Tibial nerve (tissue), 4 donors: ENCODE measurements at regions not wholly inside any gene's neighbourhood (a gene's known extent, or its start where the extent isn't known, plus 50 kb on each side); places are given as distances from the start of the nearest gene placed in this dataset.

Source experiments
- DNase-seq, 2 donors: peaks; one replicate each; pipeline ENCODE4 v3.0.0-alpha.2; 2019; ENCODE audit warnings: low spot score in 2 of 2
- H3K27ac ChIP-seq, 4 donors: fragments of 200-600 bp; sonication (generic) in 3 of 4; one replicate each; pipeline ENCODE4 v1.5.1; 2017 to 2019; ENCODE audit warnings: mild to moderate bottlenecking in 1 of 4
- H3K27me3 ChIP-seq, 2 donors: fragments of 200-600 bp; sonication (generic) in 1 of 2; one replicate each; pipeline versions ENCODE4 v1.5.1 to v1.6.0; 2017 to 2019
- H3K36me3 ChIP-seq, 3 donors: fragments of 200-600 bp; sonication (generic); one replicate each; pipeline ENCODE4 v1.5.1; 2018 to 2019
- H3K4me1 ChIP-seq, 4 donors: fragments of 200-600 bp; sonication (generic) in 3 of 4; one replicate each; pipeline ENCODE4 v1.5.1; 2017 to 2019
- H3K4me3 ChIP-seq, 4 donors: fragments of 200-600 bp; sonication (generic) in 3 of 4; one replicate each; pipeline ENCODE4 v1.5.1; 2017 to 2019; ENCODE audit warnings: mild to moderate bottlenecking in 1 of 4, moderate library complexity in 1 of 4
- H3K9me3 ChIP-seq, 4 donors: fragments of 200-600 bp; sonication (generic) in 3 of 4; one replicate each; pipeline ENCODE4 v1.5.1; 2017 to 2019
- CTCF ChIP-seq, 5 experiments: fragments of 200-600 bp in 3 of 5; fragments of 450-650 bp in 2 of 5; sonication (generic) in 3 of 5; IDR thresholded peaks; one replicate each; pipeline ENCODE4 v1.5.1; 2016 to 2019; ENCODE audit warnings: antibody characterized with exemption in 5 of 5, mild to moderate bottlenecking in 3 of 5, moderate library complexity in 2 of 5
- EP300 ChIP-seq, 2 donors: sonication (generic); formaldehyde crosslinking; IDR thresholded peaks; one replicate each; pipeline ENCODE4 v1.6.1; 2017; ENCODE audit warnings: antibody characterized with exemption in 2 of 2, mild to moderate bottlenecking in 1 of 2
- POLR2A ChIP-seq, 2 donors: fragments of 450-650 bp; IDR thresholded peaks; one replicate each; pipeline ENCODE4 v1.6.1; 2017; ENCODE audit warnings: antibody characterized with exemption in 2 of 2, mild to moderate bottlenecking in 2 of 2, moderate library complexity in 2 of 2
- WGBS, 2 donors: methylation state at CpG; one replicate each; pipeline ENCODE4 v1.1.5; 2018; 5-methylcytosine and 5-hydroxymethylcytosine counted together

- H3K4me3 ChIP-seq, result no peak overlapping the region
- H3K9me3 ChIP-seq, result no peaks in the 10 kb centered on the region
- no peaks in the 10 kb centered on the region for H3K36me3 ChIP-seq
- TF ChIP-seq POLR2A (IDR thresholded peaks at IDR 0.05) (no peak), CTCF (IDR thresholded peaks at IDR 0.05) (no peak), EP300 (IDR thresholded peaks at IDR 0.05) (no peak)
- H3K27me3 ChIP-seq, result no peaks in the 10 kb centered on the region
- DNase-seq, result no peak
- 85 to 90% methylated on average over 6 of the region's 6 CpGs for WGBS, 2 donors
- H3K27ac ChIP-seq, result no peak overlapping the region
- no peaks in the 10 kb centered on the region for H3K4me1 ChIP-seq
These were observed 318.0 kb downstream of the SOX9 start for GRCh38 chr17:72438783-72439182.

GRCh38 chr17:72439893-72440502, 319.2 kb downstream of the SOX9 start:
- Histone ChIP-seq H3K4me1 (no peaks in the 10 kb centered on the region), H3K36me3 (no peaks in the 10 kb centered on the region), H3K9me3 (no peaks in the 10 kb centered on the region), H3K27me3 (no peaks in the 10 kb centered on the region), H3K4me3 (no peak overlapping the region), H3K27ac (no peak overlapping the region)
- no peak for DNase-seq
- 67 to 73% methylated on average over 12 of the region's 12 CpGs for WGBS, 2 donors
- TF ChIP-seq POLR2A (IDR thresholded peaks at IDR 0.05), result no peak

GRCh38 chr17:72440961-72441360, 320.1 kb downstream of the SOX9 start:
- no peak for TF ChIP-seq POLR2A (IDR thresholded peaks at IDR 0.05)
- TF ChIP-seq EP300 (IDR thresholded peaks at IDR 0.05), result no peak
- TF ChIP-seq CTCF (IDR thresholded peaks at IDR 0.05), result no peak
- 85 to 91% methylated on average over 6 of the region's 6 CpGs for WGBS, 2 donors
- Histone ChIP-seq H3K4me1 (no peaks in the 10 kb centered on the region), H3K9me3 (no peaks in the 10 kb centered on the region), H3K36me3 (no peaks in the 10 kb centered on the region), H3K27me3 (no peaks in the 10 kb centered on the region), H3K27ac (no peak overlapping the region), H3K4me3 (no peak overlapping the region)
- no peak for DNase-seq

- no peaks in the 10 kb centered on the region for H3K4me1 ChIP-seq
- no peak for DNase-seq
- whole genome bisulfite sequencing, 2 donors, result 90 to 96% methylated on average over 4 of the region's 4 CpGs
These were observed 321.1 kb downstream of the SOX9 start for GRCh38 chr17:72441909-72442308.

GRCh38 chr17:72444517-72445054, 323.8 kb downstream of the SOX9 start:
- Histone ChIP-seq H3K4me1 (no peaks in the 10 kb centered on the region), H3K27ac (no peak overlapping the region), H3K4me3 (no peak overlapping the region), H3K27me3 (no peaks in the 10 kb centered on the region), H3K9me3 (no peaks in the 10 kb centered on the region), H3K36me3 (no peaks in the 10 kb centered on the region)
- no peak for DNase-seq
- WGBS, 2 donors, result 75 to 79% methylated on average over 9 of the region's 9 CpGs
- TF ChIP-seq EP300 (IDR thresholded peaks at IDR 0.05) (no peak), CTCF (IDR thresholded peaks at IDR 0.05) (no peak), POLR2A (IDR thresholded peaks at IDR 0.05) (no peak)

More at GRCh38 chr17:72441909-72442308, 321.1 kb downstream of the SOX9 start:
- no peak for TF ChIP-seq POLR2A (IDR thresholded peaks at IDR 0.05)
- Histone ChIP-seq H3K27ac (no peak overlapping the region), H3K27me3 (no peaks in the 10 kb centered on the region), H3K4me3 (no peak overlapping the region), H3K9me3 (no peaks in the 10 kb centered on the region), H3K36me3 (no peaks in the 10 kb centered on the region)

- H3K9me3 ChIP-seq, result no peaks in the 10 kb centered on the region
- no peak for TF ChIP-seq EP300 (IDR thresholded peaks at IDR 0.05)
- no peak for TF ChIP-seq CTCF (IDR thresholded peaks at IDR 0.05)
- TF ChIP-seq POLR2A (IDR thresholded peaks at IDR 0.05), result no peak
- H3K27me3 ChIP-seq, result no peaks in the 10 kb centered on the region
- no peak for DNase-seq
- H3K4me1 ChIP-seq, result no peaks in the 10 kb centered on the region
- 87 to 88% methylated on average over 25 to 26 of the region's 26 CpGs for WGBS, 2 donors
- no peak overlapping the region for H3K4me3 ChIP-seq
- no peaks in the 10 kb centered on the region for H3K36me3 ChIP-seq
- H3K27ac ChIP-seq, result peak overlapping the region in 1 of 4 donors; percentile 35
These were observed 324.5 kb downstream of the SOX9 start for GRCh38 chr17:72445055-72445991.
